Mesenteric fat pad (tissue), 1 donor: ENCODE measurements at regions not wholly inside any gene's neighbourhood (a gene's known extent, or its start where the extent isn't known, plus 50 kb on each side); places are given as distances from the start of the nearest gene placed in this dataset.
"Not testable (repeated sequence)": the region's sequence is repeated elsewhere in the genome, so short reads cannot be mapped to it uniquely, and the experiment has no call there.

Experiments used
- DNase-seq: peaks from one replicate; pipeline ENCODE4 v3.0.0-alpha.2; 2020; ENCODE audit warnings: low spot score
- donor health status: DM: yes; HTN: yes; CAD: no.

GRCh38 chr10:10053051-10053450, 964.6 kb upstream of the CELF2 start:
- no peak for DNase-seq

GRCh38 chr10:10054466-10054865, 963.2 kb upstream of the CELF2 start:
- DNase-seq = no peak

- DNase-seq = no peak
These were observed 961.8 kb upstream of the CELF2 start for GRCh38 chr10:10055656-10056442.

GRCh38 chr10:10056961-10057360, 960.7 kb upstream of the CELF2 start:
- no peak for DNase-seq

- DNase-seq = no peak
These were observed 950.0 kb upstream of the CELF2 start for GRCh38 chr10:10067644-10068043.

GRCh38 chr10:10074847-10075246, 942.8 kb upstream of the CELF2 start:
- not testable (repeated sequence) for DNase-seq

GRCh38 chr10:10078446-10078845, 939.2 kb upstream of the CELF2 start:
- DNase-seq = no peak

- no peak for DNase-seq
These were observed 925.1 kb upstream of the CELF2 start for GRCh38 chr10:10092581-10092980.

GRCh38 chr10:10093021-10093420, 924.7 kb upstream of the CELF2 start:
- DNase-seq = no peak

GRCh38 chr10:10094691-10095090, 923.0 kb upstream of the CELF2 start:
- DNase-seq = no peak

GRCh38 chr10:10096296-10096695, 921.4 kb upstream of the CELF2 start:
- DNase-seq = no peak

GRCh38 chr10:10096898-10097297, 920.8 kb upstream of the CELF2 start:
- DNase-seq = no peak

- DNase-seq = no peak
These were observed 916.6 kb upstream of the CELF2 start for GRCh38 chr10:10101106-10101505.

GRCh38 chr10:10110844-10111490, 906.7 kb upstream of the CELF2 start:
- no peak for DNase-seq

GRCh38 chr10:10118131-10118530, 899.5 kb upstream of the CELF2 start:
- no peak for DNase-seq

- DNase-seq = no peak
These were observed 897.0 kb upstream of the CELF2 start for GRCh38 chr10:10120671-10121070.

GRCh38 chr10:10125676-10126075, 892.0 kb upstream of the CELF2 start:
- DNase-seq = no peak

- no peak for DNase-seq
These were observed 891.5 kb upstream of the CELF2 start for GRCh38 chr10:10126218-10126617.

- DNase-seq = no peak
These were observed 889.3 kb upstream of the CELF2 start for GRCh38 chr10:10128387-10128786.

- DNase-seq = no peak
These were observed 887.0 kb upstream of the CELF2 start for GRCh38 chr10:10130686-10131085.

- no peak for DNase-seq
These were observed 885.7 kb upstream of the CELF2 start for GRCh38 chr10:10132009-10132408.

GRCh38 chr10:10133281-10133680, 884.4 kb upstream of the CELF2 start:
- DNase-seq = no peak

- DNase-seq = no peak
These were observed 879.0 kb upstream of the CELF2 start for GRCh38 chr10:10138685-10139084.
